NB4 (cell line): ENCODE measurements at regions not wholly inside any gene's neighbourhood (a gene's known extent, or its start where the extent isn't known, plus 50 kb on each side); places are given as distances from the start of the nearest gene placed in this dataset.

Experiments
- DNase-seq: peaks from one replicate; pipeline ENCODE4 v3.0.0; 2010; ENCODE audit warnings: low read depth
- H3K4me3 ChIP-seq: one replicate; pipeline ENCODE4 v1.5.1; 2011; ENCODE audit warnings: mild to moderate bottlenecking, low read depth, low read length, moderate library complexity
- CTCF ChIP-seq: IDR thresholded peaks from one replicate; pipeline ENCODE4 v1.5.1; 2012; ENCODE audit warnings: low read depth, low read length
- MYC ChIP-seq: IDR thresholded peaks from 2 replicates; pipeline ENCODE4 v1.6.1; 2011; ENCODE audit warnings: low read depth, low read length
- POLR2A ChIP-seq: IDR thresholded peaks from 2 replicates; pipeline ENCODE4 v1.6.1; 2011; ENCODE audit warnings: mild to moderate bottlenecking; ENCODE audit not compliant: insufficient read length; ENCODE audit errors: extremely low read depth
- TF ChIP-seq, protein P1 (sequence below): IDR thresholded peaks from 2 replicates; pipeline ENCODE4 v1.6.1; 2011; ENCODE audit warnings: low read depth, low read length

GRCh38 chr1:38125016-38125415, 78.4 kb upstream of the POU3F1 start:
- TF ChIP-seq MYC, result no peak
- no peak for TF ChIP-seq POLR2A
- no peak for TF ChIP-seq CTCF
- TF ChIP-seq, protein P1, sequence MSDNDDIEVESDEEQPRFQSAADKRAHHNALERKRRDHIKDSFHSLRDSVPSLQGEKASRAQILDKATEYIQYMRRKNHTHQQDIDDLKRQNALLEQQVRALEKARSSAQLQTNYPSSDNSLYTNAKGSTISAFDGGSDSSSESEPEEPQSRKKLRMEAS, result no peak
- H3K4me3 ChIP-seq, result no peak overlapping the region
- no peak for DNase-seq

GRCh38 chr1:38123356-38124135, 77.0 kb upstream of the POU3F1 start:
- DNase-seq, result no peak
- no peak overlapping the region for H3K4me3 ChIP-seq
- no peak for TF ChIP-seq MYC
- no peak for TF ChIP-seq POLR2A
- no peak for TF ChIP-seq CTCF
- TF ChIP-seq, protein P1, result no peak

GRCh38 chr1:38121231-38121680, 74.7 kb upstream of the POU3F1 start:
- no peak for DNase-seq
- TF ChIP-seq POLR2A (no peak), MYC (no peak), CTCF (no peak)
- TF ChIP-seq, protein P1, result no peak
- no peak overlapping the region for H3K4me3 ChIP-seq

DNA sequence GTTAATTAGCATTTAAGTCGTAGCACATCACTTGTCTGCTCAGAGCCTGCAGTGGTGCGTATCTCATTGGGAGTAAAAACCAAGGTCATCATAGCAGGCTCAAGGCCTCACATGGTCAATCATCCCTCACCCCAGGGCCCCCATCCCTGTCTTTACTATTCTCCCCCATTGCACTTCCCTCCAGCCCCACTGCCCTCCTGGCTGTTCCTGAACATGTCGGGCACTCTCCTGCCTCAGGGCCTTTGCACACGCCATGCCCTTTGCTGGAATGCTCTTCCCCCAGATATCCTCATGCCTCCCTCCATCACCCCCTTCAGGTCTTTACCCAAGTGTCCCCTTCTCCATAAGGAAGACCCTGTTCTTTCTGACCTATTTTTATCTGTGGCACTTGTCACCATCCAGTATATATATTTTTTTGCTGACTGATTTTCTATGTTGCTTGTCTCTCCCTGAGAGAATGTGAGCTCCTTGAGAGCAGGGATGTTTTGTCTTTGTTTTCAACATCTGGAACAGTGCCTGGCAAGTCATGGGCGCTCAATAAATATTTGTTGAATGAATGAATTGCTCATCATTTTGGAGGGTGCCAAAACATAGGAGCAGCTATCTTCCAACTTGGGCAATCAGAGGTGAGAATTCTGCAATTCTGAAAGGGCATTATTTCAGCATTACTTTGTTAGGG, 74.1 kb upstream of the POU3F1 start:
- no peak for DNase-seq

DNA sequence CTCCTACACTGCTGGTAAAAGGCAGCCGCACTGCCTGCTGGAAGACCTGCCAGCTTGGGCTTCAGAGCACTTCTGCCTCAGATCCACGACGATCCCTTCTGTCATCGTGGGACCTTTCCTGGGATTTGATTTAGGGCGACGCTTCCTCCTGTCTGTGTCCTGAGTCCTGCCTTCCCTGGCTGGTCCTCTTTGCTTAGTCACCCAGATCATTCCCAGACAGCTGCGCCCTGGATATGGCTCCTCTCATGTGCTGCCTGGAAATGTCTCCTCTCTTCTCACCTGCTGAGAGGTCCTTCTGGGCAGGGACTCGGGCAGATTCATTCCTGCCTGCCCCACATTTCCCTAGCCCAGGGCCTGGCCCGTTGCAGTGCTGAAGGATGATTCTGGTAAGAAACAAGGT, 72.4 kb upstream of the POU3F1 start:
- TF ChIP-seq CTCF, result no peak
- no peak for TF ChIP-seq MYC
- TF ChIP-seq, protein P1, result no peak
- TF ChIP-seq POLR2A, result no peak
- DNase-seq, result no peak
- H3K4me3 ChIP-seq, result no peak overlapping the region

More for the DNA sequence above, 74.1 kb upstream of the POU3F1 start:
- H3K4me3 ChIP-seq, result no peak overlapping the region
- no peak for TF ChIP-seq MYC
- TF ChIP-seq, protein P1, result no peak
- TF ChIP-seq CTCF, result no peak
- no peak for TF ChIP-seq POLR2A
